Astrocyte (in vitro differentiated cells and primary cell): ENCODE measurements at regions not wholly inside any gene's neighbourhood (a gene's known extent, or its start where the extent isn't known, plus 50 kb on each side); places are given as distances from the start of the nearest gene placed in this dataset.

Source experiments
- DNase-seq: peaks from one replicate; pipeline ENCODE4 v3.0.0-alpha.2; 2010; ENCODE audit warnings: low read depth
- FAIRE-seq: peaks from 2 replicates; lab custom pipeline; 2011; peaks lifted over from hg19 to GRCh38; lab: Jason Lieb, UNC
- H2AFZ ChIP-seq: 2 replicates; pipeline ENCODE4 v1.6.0; 2012; ENCODE audit warnings: low read depth, low read length, inconsistent platforms
- H3K27ac ChIP-seq: 2 replicates; pipeline ENCODE4 v1.5.1; 2011; ENCODE audit warnings: low read depth, low read length, inconsistent platforms
- H3K27me3 ChIP-seq: 2 replicates; pipeline ENCODE4 v1.6.0; 2011; ENCODE audit warnings: low read length, inconsistent platforms; ENCODE audit not compliant: insufficient read depth
- H3K36me3 ChIP-seq: 2 replicates; pipeline ENCODE4 v1.5.1; 2011; ENCODE audit warnings: low read length, inconsistent platforms; ENCODE audit not compliant: insufficient read depth
- H3K4me1 ChIP-seq: 2 replicates; pipeline ENCODE4 v1.5.1; 2011; ENCODE audit warnings: low read length, inconsistent platforms; ENCODE audit not compliant: insufficient read depth
- H3K4me2 ChIP-seq: 2 replicates; pipeline ENCODE4 v1.6.0; 2012; ENCODE audit warnings: low read length, inconsistent platforms
- H3K4me3 ChIP-seq: 2 replicates; pipeline ENCODE4 v1.5.1; 2011; ENCODE audit warnings: low read depth, mild to moderate bottlenecking, low read length, inconsistent platforms; ENCODE audit not compliant: insufficient read depth
- H3K79me2 ChIP-seq: 2 replicates; pipeline ENCODE4 v1.6.0; 2012; ENCODE audit warnings: mild to moderate bottlenecking, low read length, inconsistent platforms; ENCODE audit not compliant: insufficient read depth
- H3K9ac ChIP-seq: 2 replicates; pipeline ENCODE4 v1.6.0; 2012; ENCODE audit warnings: mild to moderate bottlenecking, low read length, inconsistent platforms
- H3K9me3 ChIP-seq: 2 replicates; pipeline ENCODE4 v1.5.1; 2012; ENCODE audit warnings: low read depth, mild to moderate bottlenecking, low read length, inconsistent platforms; ENCODE audit not compliant: insufficient read depth
- H4K20me1 ChIP-seq: 2 replicates; pipeline ENCODE4 v1.6.0; 2012; ENCODE audit warnings: low read length, inconsistent platforms; ENCODE audit not compliant: insufficient read depth
- H3K27ac Mint-ChIP-seq: one replicate; pipeline ENCODE4 v1.8.0; 2021; ENCODE audit warnings: mild to moderate bottlenecking, mixed read lengths; ENCODE audit not compliant: unreplicated experiment
- H3K27me3 Mint-ChIP-seq: one replicate; pipeline ENCODE4 v1.8.0; 2021; ENCODE audit warnings: low read depth, mixed read lengths; ENCODE audit not compliant: unreplicated experiment
- H3K36me3 Mint-ChIP-seq: one replicate; pipeline ENCODE4 v1.8.0; 2021; ENCODE audit warnings: low read depth, mixed read lengths; ENCODE audit not compliant: unreplicated experiment
- H3K4me1 Mint-ChIP-seq: one replicate; pipeline ENCODE4 v1.8.0; 2021; ENCODE audit warnings: low read depth, mixed read lengths; ENCODE audit not compliant: unreplicated experiment
- H3K4me3 Mint-ChIP-seq: one replicate; pipeline ENCODE4 v1.8.0; 2021; ENCODE audit warnings: mild to moderate bottlenecking, moderate library complexity, mixed read lengths; ENCODE audit not compliant: unreplicated experiment
- H3K9me3 Mint-ChIP-seq: one replicate; pipeline ENCODE4 v1.8.0; 2021; ENCODE audit warnings: mild to moderate bottlenecking, mixed read lengths; ENCODE audit not compliant: unreplicated experiment
- CTCF ChIP-seq: IDR thresholded peaks from 2 replicates; pipeline ENCODE4 v1.5.1; 2011; ENCODE audit warnings: low read depth, mild to moderate bottlenecking, inconsistent platforms, low read length, moderate library complexity; ENCODE audit not compliant: insufficient read depth
- EZH2 ChIP-seq: IDR thresholded peaks from 2 replicates; pipeline ENCODE4 v1.6.1; 2012; ENCODE audit warnings: mild to moderate bottlenecking, low read length, inconsistent platforms; ENCODE audit not compliant: insufficient read depth

GRCh38 chr12:75974323-75975187, 57.0 kb downstream of the PHLDA1 start:
- H4K20me1 ChIP-seq: no peaks in the 10 kb centered on the region
- peak overlapping the region; percentile 50 for H3K27ac Mint-ChIP-seq
- H3K4me3 Mint-ChIP-seq: no peak overlapping the region
- H3K4me2 ChIP-seq: no peak overlapping the region
- no peak overlapping the region for H3K27ac ChIP-seq
- H3K9me3 Mint-ChIP-seq: no peaks in the 10 kb centered on the region
- H3K27me3 ChIP-seq: no peaks in the 10 kb centered on the region
- TF ChIP-seq EZH2 (no peak), CTCF (no peak)
- H3K9me3 ChIP-seq: no peaks in the 10 kb centered on the region
- no peaks in the 10 kb centered on the region for H3K36me3 ChIP-seq
- H2AFZ ChIP-seq: no peak overlapping the region
- DNase-seq (no peak), FAIRE-seq (no peak)
- H3K79me2 ChIP-seq: no peaks in the 10 kb centered on the region
- no peaks in the 10 kb centered on the region for H3K36me3 Mint-ChIP-seq
- H3K27me3 Mint-ChIP-seq: no peaks in the 10 kb centered on the region
- H3K4me3 ChIP-seq: no peak overlapping the region
- H3K4me1 Mint-ChIP-seq: peaks cover 40% of the 10 kb centered on the region
- H3K4me1 ChIP-seq: peaks cover 23% of the 10 kb centered on the region
- H3K9ac ChIP-seq: no peak overlapping the region

GRCh38 chr12:75971253-75971652, 60.3 kb downstream of the PHLDA1 start:
- Histone ChIP-seq H3K4me3 (no peak overlapping the region), H3K27me3 (no peaks in the 10 kb centered on the region), H2AFZ (no peak overlapping the region), H3K27ac (no peak overlapping the region), H3K9ac (no peak overlapping the region), H3K9me3 (no peaks in the 10 kb centered on the region), H3K36me3 (no peaks in the 10 kb centered on the region), H3K4me1 (no peaks in the 10 kb centered on the region), H3K79me2 (no peaks in the 10 kb centered on the region), H4K20me1 (no peaks in the 10 kb centered on the region), H3K4me2 (no peak overlapping the region)
- peaks cover 14% of the 10 kb centered on the region for H3K4me1 Mint-ChIP-seq
- H3K9me3 Mint-ChIP-seq: peaks cover 1% of the 10 kb centered on the region
- no peaks in the 10 kb centered on the region for H3K27me3 Mint-ChIP-seq
- FAIRE-seq (no peak), DNase-seq (no peak)
- TF ChIP-seq EZH2 (no peak), CTCF (no peak)
- H3K36me3 Mint-ChIP-seq: no peaks in the 10 kb centered on the region
- no peak overlapping the region for H3K27ac Mint-ChIP-seq
- H3K4me3 Mint-ChIP-seq: no peak overlapping the region

- H4K20me1 ChIP-seq: no peaks in the 10 kb centered on the region
- no peak overlapping the region for H3K4me3 ChIP-seq
- Mint-ChIP-seq H3K27ac (peak overlapping the region; percentile 13), H3K9me3 (peaks cover 1% of the 10 kb centered on the region), H3K4me3 (no peak overlapping the region), H3K4me1 (peaks cover 10% of the 10 kb centered on the region), H3K36me3 (no peaks in the 10 kb centered on the region), H3K27me3 (no peaks in the 10 kb centered on the region)
- H3K27ac ChIP-seq: no peak overlapping the region
- H3K4me1 ChIP-seq: no peaks in the 10 kb centered on the region
- FAIRE-seq (no peak), DNase-seq (no peak)
- no peaks in the 10 kb centered on the region for H3K36me3 ChIP-seq
- H3K79me2 ChIP-seq: no peaks in the 10 kb centered on the region
- no peaks in the 10 kb centered on the region for H3K9me3 ChIP-seq
- H3K27me3 ChIP-seq: no peaks in the 10 kb centered on the region
- no peak overlapping the region for H3K9ac ChIP-seq
- no peak overlapping the region for H2AFZ ChIP-seq
- TF ChIP-seq EZH2 (no peak), CTCF (no peak)
- H3K4me2 ChIP-seq: no peak overlapping the region
Measured at GRCh38 chr12:75970310-75970709, 61.3 kb downstream of the PHLDA1 start.
